ENCODE measurements at regions not wholly inside any gene's neighbourhood (a gene's known extent, or its start where the extent isn't known, plus 50 kb on each side); places are given as distances from the start of the nearest gene placed in this dataset.

- DNase-seq, result no peak
These were observed 491.5 kb downstream of the OLFM4 start for GRCh38 chr13:53520132-53520531.

GRCh38 chr13:53522034-53522433, 493.4 kb downstream of the OLFM4 start:
- DNase-seq, result no peak

GRCh38 chr13:53537586-53537985, 509.0 kb downstream of the OLFM4 start:
- DNase-seq, result no peak

- no peak for DNase-seq
These were observed 516.8 kb downstream of the OLFM4 start for GRCh38 chr13:53545340-53545941.

- DNase-seq, result no peak
These were observed 531.9 kb downstream of the OLFM4 start for GRCh38 chr13:53560556-53560955.

- DNase-seq, result no peak
These were observed 533.8 kb downstream of the OLFM4 start for GRCh38 chr13:53562419-53562818.

- no peak for DNase-seq
These were observed 539.9 kb downstream of the OLFM4 start for GRCh38 chr13:53568491-53568890.

- DNase-seq, result no peak
These were observed 540.8 kb downstream of the OLFM4 start for GRCh38 chr13:53569453-53569852.

GRCh38 chr13:53601113-53601512, 572.5 kb downstream of the OLFM4 start:
- no peak for DNase-seq

- DNase-seq, result no peak
These were observed 576.7 kb downstream of the OLFM4 start for GRCh38 chr13:53605326-53605725.

- DNase-seq, result no peak
These were observed 583.6 kb downstream of the OLFM4 start for GRCh38 chr13:53612200-53612599.

- DNase-seq, result no peak
These were observed 593.8 kb downstream of the OLFM4 start for GRCh38 chr13:53622456-53622855.

GRCh38 chr13:53623146-53623545, 594.5 kb downstream of the OLFM4 start:
- DNase-seq, result no peak

- no peak for DNase-seq
These were observed 602.9 kb downstream of the OLFM4 start for GRCh38 chr13:53631511-53631910.

- DNase-seq, result no peak
These were observed 609.4 kb downstream of the OLFM4 start for GRCh38 chr13:53638040-53638439.

GRCh38 chr13:53642306-53642705, 613.7 kb downstream of the OLFM4 start:
- no peak for DNase-seq

GRCh38 chr13:53648673-53649072, 620.1 kb downstream of the OLFM4 start:
- DNase-seq, result no peak

GRCh38 chr13:53672005-53672404, 643.4 kb downstream of the OLFM4 start:
- no peak for DNase-seq

GRCh38 chr13:53683146-53683545, 654.5 kb downstream of the OLFM4 start:
- DNase-seq, result no peak

- DNase-seq, result no peak
These were observed 655.0 kb downstream of the OLFM4 start for GRCh38 chr13:53683608-53684007.

GRCh38 chr13:53691417-53691816, 662.8 kb downstream of the OLFM4 start:
- no peak for DNase-seq

GRCh38 chr13:53694814-53695532, 666.4 kb downstream of the OLFM4 start:
- no peak for DNase-seq

GRCh38 chr13:53703371-53704080, 674.9 kb downstream of the OLFM4 start:
- no peak for DNase-seq

GRCh38 chr13:53719281-53719680, 690.7 kb downstream of the OLFM4 start:
- DNase-seq, result no peak
